ENCODE measurements at regions not wholly inside any gene's neighbourhood (a gene's known extent, or its start where the extent isn't known, plus 50 kb on each side); places are given as distances from the start of the nearest gene placed in this dataset.

GRCh38 chr4:30402276-30402675 lies 317.9 kb upstream of the PCDH7 start:
- no peaks in the 10 kb centered on the region for H3K36me3 ChIP-seq (ENCODE audit: low read depth)
- no peak for TF ChIP-seq CTCF (conservative IDR thresholded peaks at IDR 0.05)
- no peak for TF ChIP-seq EZH2 (IDR thresholded peaks at IDR 0.05; ENCODE audit: low read depth)
- H3F3A ChIP-seq (ENCODE audit: insufficient read depth, low read depth), result no peaks in the 10 kb centered on the region
- no peaks in the 10 kb centered on the region for H4K20me1 ChIP-seq (ENCODE audit: insufficient read depth)
- H3K4me3 ChIP-seq, result no peak overlapping the region
- no peak overlapping the region for H3K27ac ChIP-seq
- no peaks in the 10 kb centered on the region for H3K27me3 ChIP-seq (ENCODE audit: insufficient read depth, low read depth)
- POLR2A ChIA-PET (ENCODE audit: unreplicated experiment), result no interaction called here
- intact Hi-C loops (cut with micrococcal nuclease; ENCODE audit: unreplicated experiment), result no loop called here
- no peak overlapping the region for H2AFZ ChIP-seq
- BruUV-seq (replicated peaks), result no TSS peak
- H3K9me2 ChIP-seq (ENCODE audit: insufficient read depth), result no peaks in the 10 kb centered on the region
- H3K79me2 ChIP-seq (ENCODE audit: low read depth), result no peaks in the 10 kb centered on the region
- no peaks in the 10 kb centered on the region for H3K4me1 ChIP-seq (replicated peaks; ENCODE audit: insufficient read depth)
- no peak overlapping the region for H3K4me2 ChIP-seq
- CTCF ChIA-PET, result no interaction called here
- no peak for DNase-seq
- H3K9me3 ChIP-seq (ENCODE audit: insufficient read depth, low read depth), result 0 out of 2 replicates have a peak, but pooled peaks cover 3% of the 10 kb centered on the region

GRCh38 chr4:30413915-30414314 lies 306.3 kb upstream of the PCDH7 start:
- Histone ChIP-seq H3K27me3 (ENCODE audit: insufficient read depth, low read depth) (no peaks in the 10 kb centered on the region), H3K9me3 (ENCODE audit: insufficient read depth, low read depth) (peaks cover 4% of the 10 kb centered on the region; the same call in 1 of the 2 replicates), H3K79me2 (ENCODE audit: low read depth) (no peaks in the 10 kb centered on the region), H4K20me1 (ENCODE audit: insufficient read depth) (no peaks in the 10 kb centered on the region), H3K36me3 (ENCODE audit: low read depth) (no peaks in the 10 kb centered on the region), H3K9me2 (ENCODE audit: insufficient read depth) (no peaks in the 10 kb centered on the region), H3K27ac (no peak overlapping the region), H2AFZ (no peak overlapping the region), H3K4me1 (replicated peaks; ENCODE audit: insufficient read depth) (no peaks in the 10 kb centered on the region), H3K4me3 (no peak overlapping the region), H3F3A (ENCODE audit: insufficient read depth, low read depth) (no peaks in the 10 kb centered on the region), H3K4me2 (no peak overlapping the region)
- intact Hi-C loops (cut with micrococcal nuclease; ENCODE audit: unreplicated experiment), result no loop called here
- CTCF ChIA-PET, result no interaction called here
- BruUV-seq (replicated peaks), result no TSS peak
- POLR2A ChIA-PET (ENCODE audit: unreplicated experiment), result no interaction called here
- no peak for DNase-seq
- no peak for TF ChIP-seq EZH2 (IDR thresholded peaks at IDR 0.05; ENCODE audit: low read depth)
- TF ChIP-seq CTCF (conservative IDR thresholded peaks at IDR 0.05), result no peak

- BruUV-seq (replicated peaks), result no TSS peak
- no peak overlapping the region for H3K27ac ChIP-seq
- TF ChIP-seq EZH2 (IDR thresholded peaks at IDR 0.05; ENCODE audit: low read depth) (no peak), CTCF (conservative IDR thresholded peaks at IDR 0.05) (no peak)
- no peaks in the 10 kb centered on the region for H3F3A ChIP-seq (ENCODE audit: insufficient read depth, low read depth)
- H3K4me1 ChIP-seq (replicated peaks; ENCODE audit: insufficient read depth), result no peaks in the 10 kb centered on the region
- H3K36me3 ChIP-seq (ENCODE audit: low read depth), result no peaks in the 10 kb centered on the region
- H3K4me2 ChIP-seq, result no peak overlapping the region
- H3K27me3 ChIP-seq (ENCODE audit: insufficient read depth, low read depth), result no peaks in the 10 kb centered on the region
- no peak overlapping the region for H2AFZ ChIP-seq
- POLR2A ChIA-PET (ENCODE audit: unreplicated experiment), result no interaction called here
- DNase-seq, result no peak
- no peaks in the 10 kb centered on the region for H4K20me1 ChIP-seq (ENCODE audit: insufficient read depth)
- H3K9me3 ChIP-seq (ENCODE audit: insufficient read depth, low read depth), result peaks cover 4% of the 10 kb centered on the region; the same call in 1 of the 2 replicates
- no peaks in the 10 kb centered on the region for H3K79me2 ChIP-seq (ENCODE audit: low read depth)
- intact Hi-C loops (cut with micrococcal nuclease; ENCODE audit: unreplicated experiment), result no loop called here
- CTCF ChIA-PET, result no interaction called here
- H3K4me3 ChIP-seq, result no peak overlapping the region
- no peaks in the 10 kb centered on the region for H3K9me2 ChIP-seq (ENCODE audit: insufficient read depth)
These were observed 303.6 kb upstream of the PCDH7 start for GRCh38 chr4:30416547-30416946.
